ENCODE measurements at regions not wholly inside any gene's neighbourhood (a gene's known extent, or its start where the extent isn't known, plus 50 kb on each side); places are given as distances from the start of the nearest gene placed in this dataset.

DNA sequence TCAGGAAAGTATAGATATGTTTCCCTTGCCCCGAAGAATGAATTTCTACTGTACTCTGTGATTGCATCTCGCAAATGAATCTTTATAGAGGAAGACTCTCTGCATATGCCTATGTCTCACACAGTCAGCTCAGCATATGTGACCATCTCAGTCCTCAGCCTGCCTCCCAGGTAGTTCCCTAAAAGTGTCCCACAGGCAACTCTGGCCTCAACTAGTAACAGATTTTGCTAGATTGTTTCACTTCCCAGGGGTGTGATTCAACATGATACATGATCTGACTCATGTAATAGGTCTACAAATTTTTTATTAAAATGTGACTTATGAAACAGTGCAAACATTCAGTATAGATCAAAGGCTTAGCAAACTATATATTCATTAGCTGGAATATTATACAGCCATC is 296.6 kb upstream of the CRIM1 start:
- peaks cover 19% of the 10 kb centered on the region for H3K27me3 Mint-ChIP-seq

DNA sequence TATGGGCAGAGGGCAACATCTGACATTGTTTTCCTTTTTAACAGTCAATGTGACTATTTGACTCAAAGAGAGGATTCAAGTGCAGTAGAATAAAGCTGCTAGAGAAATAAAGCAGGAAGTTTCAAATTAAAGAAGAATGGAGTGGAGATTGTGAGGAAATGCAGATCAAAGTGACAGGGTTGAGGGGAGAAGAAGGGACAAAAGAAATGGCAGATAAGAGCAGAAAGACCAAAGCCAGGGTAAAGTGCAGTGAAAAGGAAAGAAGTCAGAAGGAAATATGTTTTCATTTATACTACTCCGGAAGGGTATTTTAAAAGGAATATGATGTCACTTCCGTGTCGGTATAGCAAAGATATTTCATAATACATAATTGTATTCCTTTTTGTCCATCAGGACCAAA is 297.5 kb upstream of the CRIM1 start:
- no peaks in the 10 kb centered on the region for H3K36me3 ChIP-seq (ENCODE audit: insufficient read depth, low read length)
- H3K9me3 ChIP-seq (ENCODE audit: control insufficient read depth in 1 of 2, insufficient read depth in 1 of 2, low read length in 2 of 2): no peaks in the 10 kb centered on the region
- H3K27me3 ChIP-seq (ENCODE audit: control insufficient read depth in 1 of 2, insufficient read depth in 2 of 2, low read length in 2 of 2): no peaks in the 10 kb centered on the region
- no peak overlapping the region for H3K27ac ChIP-seq (ENCODE audit: low read depth in 1 of 2, low read length in 2 of 2)
- H3K4me3 ChIP-seq (ENCODE audit: low read length): no peak overlapping the region
- intact Hi-C loops (cut with DNase I, micrococcal nuclease): no loop called here
- H3K9me3 Mint-ChIP-seq: peaks cover 4% of the 10 kb centered on the region
- H3K27me3 Mint-ChIP-seq: peaks cover 13% of the 10 kb centered on the region
- TF ChIP-seq, protein P1, sequence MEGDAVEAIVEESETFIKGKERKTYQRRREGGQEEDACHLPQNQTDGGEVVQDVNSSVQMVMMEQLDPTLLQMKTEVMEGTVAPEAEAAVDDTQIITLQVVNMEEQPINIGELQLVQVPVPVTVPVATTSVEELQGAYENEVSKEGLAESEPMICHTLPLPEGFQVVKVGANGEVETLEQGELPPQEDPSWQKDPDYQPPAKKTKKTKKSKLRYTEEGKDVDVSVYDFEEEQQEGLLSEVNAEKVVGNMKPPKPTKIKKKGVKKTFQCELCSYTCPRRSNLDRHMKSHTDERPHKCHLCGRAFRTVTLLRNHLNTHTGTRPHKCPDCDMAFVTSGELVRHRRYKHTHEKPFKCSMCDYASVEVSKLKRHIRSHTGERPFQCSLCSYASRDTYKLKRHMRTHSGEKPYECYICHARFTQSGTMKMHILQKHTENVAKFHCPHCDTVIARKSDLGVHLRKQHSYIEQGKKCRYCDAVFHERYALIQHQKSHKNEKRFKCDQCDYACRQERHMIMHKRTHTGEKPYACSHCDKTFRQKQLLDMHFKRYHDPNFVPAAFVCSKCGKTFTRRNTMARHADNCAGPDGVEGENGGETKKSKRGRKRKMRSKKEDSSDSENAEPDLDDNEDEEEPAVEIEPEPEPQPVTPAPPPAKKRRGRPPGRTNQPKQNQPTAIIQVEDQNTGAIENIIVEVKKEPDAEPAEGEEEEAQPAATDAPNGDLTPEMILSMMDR (IDR thresholded peaks at IDR 0.05): no peak
- POLR2A ChIA-PET: no interaction called here
- H3K4me1 ChIP-seq (ENCODE audit: insufficient read depth, low read length): no peaks in the 10 kb centered on the region
- H3K4me3 Mint-ChIP-seq: no peak overlapping the region
- CTCF ChIA-PET: no interaction called here
- ATAC-seq (ENCODE audit: poor library complexity) (no peak), DNase-seq (no peak)
- no peak overlapping the region for H3K27ac Mint-ChIP-seq
- peaks cover 5% of the 10 kb centered on the region for H3K4me1 Mint-ChIP-seq (ENCODE audit: low read depth)
- H3K36me3 Mint-ChIP-seq (ENCODE audit: low read depth): no peaks in the 10 kb centered on the region

More for the DNA sequence above, 296.6 kb upstream of the CRIM1 start:
- no peak overlapping the region for H3K4me3 ChIP-seq (ENCODE audit: low read length)
- no peak overlapping the region for H3K27ac ChIP-seq (ENCODE audit: low read depth in 1 of 2, low read length in 2 of 2)
- peaks cover 5% of the 10 kb centered on the region for H3K4me1 Mint-ChIP-seq (ENCODE audit: low read depth)
- H3K27me3 ChIP-seq (ENCODE audit: control insufficient read depth in 1 of 2, insufficient read depth in 2 of 2, low read length in 2 of 2): no peaks in the 10 kb centered on the region
- no peaks in the 10 kb centered on the region for H3K9me3 ChIP-seq (ENCODE audit: control insufficient read depth in 1 of 2, insufficient read depth in 1 of 2, low read length in 2 of 2)
- ChIA-PET POLR2A (no interaction called here), CTCF (no interaction called here)
- no peak overlapping the region for H3K27ac Mint-ChIP-seq
- no peaks in the 10 kb centered on the region for H3K36me3 ChIP-seq (ENCODE audit: insufficient read depth, low read length)
- no peaks in the 10 kb centered on the region for H3K4me1 ChIP-seq (ENCODE audit: insufficient read depth, low read length)
- TF ChIP-seq, protein P1 (IDR thresholded peaks at IDR 0.05): no peak
- no peak overlapping the region for H3K4me3 Mint-ChIP-seq
- intact Hi-C loops (cut with DNase I, micrococcal nuclease): no loop called here
- no peak for ATAC-seq (ENCODE audit: poor library complexity)
- H3K9me3 Mint-ChIP-seq: peaks cover 2% of the 10 kb centered on the region
- no peaks in the 10 kb centered on the region for H3K36me3 Mint-ChIP-seq (ENCODE audit: low read depth)
- peak in 2 of 14 experiments; percentile 6 to 7 for DNase-seq

DNA sequence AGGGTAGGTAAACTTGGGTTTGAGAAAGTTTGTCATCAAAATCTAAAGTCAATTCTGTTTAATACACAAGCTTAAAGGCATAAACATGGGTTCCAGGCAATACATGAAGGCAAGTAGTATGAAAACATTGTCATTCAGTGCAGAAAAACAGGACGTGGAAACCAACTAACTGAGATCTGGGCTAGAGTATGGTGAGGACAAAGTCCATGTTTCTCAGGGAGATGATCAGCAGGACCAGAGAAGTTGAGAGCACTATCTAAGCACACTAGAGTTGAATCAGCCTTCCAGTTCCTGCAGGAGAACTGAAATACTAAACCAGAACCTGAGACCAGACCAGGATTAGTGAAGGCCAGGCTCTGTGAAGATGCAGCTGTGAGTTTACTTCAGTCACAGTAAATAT is 302.8 kb upstream of the CRIM1 start:
- H3K36me3 Mint-ChIP-seq (ENCODE audit: low read depth): no peaks in the 10 kb centered on the region
- Histone ChIP-seq H3K27ac (ENCODE audit: low read depth in 1 of 2, low read length in 2 of 2) (no peak overlapping the region), H3K36me3 (ENCODE audit: insufficient read depth, low read length) (no peaks in the 10 kb centered on the region), H3K9me3 (ENCODE audit: control insufficient read depth in 1 of 2, insufficient read depth in 1 of 2, low read length in 2 of 2) (no peaks in the 10 kb centered on the region), H3K27me3 (ENCODE audit: control insufficient read depth in 1 of 2, insufficient read depth in 2 of 2, low read length in 2 of 2) (no peaks in the 10 kb centered on the region), H3K4me3 (ENCODE audit: low read length) (no peak overlapping the region), H3K4me1 (ENCODE audit: insufficient read depth, low read length) (no peaks in the 10 kb centered on the region)
- no peak for ATAC-seq (ENCODE audit: poor library complexity)
- no peak overlapping the region for H3K27ac Mint-ChIP-seq
- H3K4me1 Mint-ChIP-seq (ENCODE audit: low read depth): peaks cover under 1% of the 10 kb centered on the region
- CTCF ChIA-PET: no interaction called here
- POLR2A ChIA-PET: no interaction called here
- H3K9me3 Mint-ChIP-seq: peaks cover 4% of the 10 kb centered on the region
- TF ChIP-seq, protein P1 (IDR thresholded peaks at IDR 0.05): no peak
- DNase-seq: no peak
- no peak overlapping the region for H3K4me3 Mint-ChIP-seq
- H3K27me3 Mint-ChIP-seq: no peaks in the 10 kb centered on the region
- intact Hi-C loops (cut with DNase I, micrococcal nuclease): no loop called here

Data from CD4-positive, alpha-beta T cell (primary cell).